ENCODE measurements at regions not wholly inside any gene's neighbourhood (a gene's known extent, or its start where the extent isn't known, plus 50 kb on each side); places are given as distances from the start of the nearest gene placed in this dataset.

DNA sequence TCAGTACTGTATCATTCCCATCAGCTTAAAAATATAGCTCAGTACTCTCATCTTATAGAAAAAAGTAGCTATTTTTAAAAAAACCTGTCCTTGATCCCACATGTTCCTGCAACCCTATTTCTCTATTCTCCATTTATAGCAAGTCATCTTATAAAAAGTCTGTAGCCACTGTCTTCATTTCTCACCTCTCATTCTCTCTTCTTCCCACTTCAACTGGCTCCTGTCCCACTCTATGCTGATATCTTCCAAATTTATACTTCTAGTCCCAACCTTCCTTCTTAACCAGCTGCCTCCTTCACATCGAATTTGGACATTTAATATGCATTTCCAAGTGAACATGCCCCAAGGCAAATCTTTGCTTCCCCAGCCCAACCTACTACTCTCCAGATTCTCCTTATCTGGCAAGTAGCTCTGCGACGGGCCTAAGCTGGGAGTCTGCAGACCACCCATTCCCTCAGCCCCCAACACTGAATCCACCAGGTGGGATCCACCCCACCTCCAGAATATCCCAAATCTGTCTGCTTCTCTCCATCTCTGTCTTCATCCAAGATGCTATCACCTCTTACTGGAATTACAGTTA is 52.0 kb upstream of the TANC2 start:
- H3K9me3 ChIP-seq (ENCODE audit: control insufficient read depth in 4 of 4, low read length in 3 of 4) = no peaks in the 10 kb centered on the region
- WGBS = 83% methylated on average over 3 of the region's 3 CpGs
- TF ChIP-seq SP1 (IDR thresholded peaks at IDR 0.05) (no peak), GABPA (IDR thresholded peaks at IDR 0.05 in 1 of 2, conservative IDR thresholded peaks at IDR 0.05 in 1 of 2) (no peak), JUND (IDR thresholded peaks at IDR 0.05) (no peak), RAD21 (IDR thresholded peaks at IDR 0.05) (no peak), FOXA1 (IDR thresholded peaks at IDR 0.05) (no peak), RXRA (IDR thresholded peaks at IDR 0.05) (no peak), HNF4G (IDR thresholded peaks at IDR 0.05) (no peak), YY1 (IDR thresholded peaks at IDR 0.05) (no peak), FOXA2 (IDR thresholded peaks at IDR 0.05) (no peak), HNF4A (conservative IDR thresholded peaks at IDR 0.05) (no peak)
- TF ChIP-seq, protein P1, sequence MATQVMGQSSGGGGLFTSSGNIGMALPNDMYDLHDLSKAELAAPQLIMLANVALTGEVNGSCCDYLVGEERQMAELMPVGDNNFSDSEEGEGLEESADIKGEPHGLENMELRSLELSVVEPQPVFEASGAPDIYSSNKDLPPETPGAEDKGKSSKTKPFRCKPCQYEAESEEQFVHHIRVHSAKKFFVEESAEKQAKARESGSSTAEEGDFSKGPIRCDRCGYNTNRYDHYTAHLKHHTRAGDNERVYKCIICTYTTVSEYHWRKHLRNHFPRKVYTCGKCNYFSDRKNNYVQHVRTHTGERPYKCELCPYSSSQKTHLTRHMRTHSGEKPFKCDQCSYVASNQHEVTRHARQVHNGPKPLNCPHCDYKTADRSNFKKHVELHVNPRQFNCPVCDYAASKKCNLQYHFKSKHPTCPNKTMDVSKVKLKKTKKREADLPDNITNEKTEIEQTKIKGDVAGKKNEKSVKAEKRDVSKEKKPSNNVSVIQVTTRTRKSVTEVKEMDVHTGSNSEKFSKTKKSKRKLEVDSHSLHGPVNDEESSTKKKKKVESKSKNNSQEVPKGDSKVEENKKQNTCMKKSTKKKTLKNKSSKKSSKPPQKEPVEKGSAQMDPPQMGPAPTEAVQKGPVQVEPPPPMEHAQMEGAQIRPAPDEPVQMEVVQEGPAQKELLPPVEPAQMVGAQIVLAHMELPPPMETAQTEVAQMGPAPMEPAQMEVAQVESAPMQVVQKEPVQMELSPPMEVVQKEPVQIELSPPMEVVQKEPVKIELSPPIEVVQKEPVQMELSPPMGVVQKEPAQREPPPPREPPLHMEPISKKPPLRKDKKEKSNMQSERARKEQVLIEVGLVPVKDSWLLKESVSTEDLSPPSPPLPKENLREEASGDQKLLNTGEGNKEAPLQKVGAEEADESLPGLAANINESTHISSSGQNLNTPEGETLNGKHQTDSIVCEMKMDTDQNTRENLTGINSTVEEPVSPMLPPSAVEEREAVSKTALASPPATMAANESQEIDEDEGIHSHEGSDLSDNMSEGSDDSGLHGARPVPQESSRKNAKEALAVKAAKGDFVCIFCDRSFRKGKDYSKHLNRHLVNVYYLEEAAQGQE (IDR thresholded peaks at IDR 0.05) = no peak
- TF ChIP-seq, protein P2, sequence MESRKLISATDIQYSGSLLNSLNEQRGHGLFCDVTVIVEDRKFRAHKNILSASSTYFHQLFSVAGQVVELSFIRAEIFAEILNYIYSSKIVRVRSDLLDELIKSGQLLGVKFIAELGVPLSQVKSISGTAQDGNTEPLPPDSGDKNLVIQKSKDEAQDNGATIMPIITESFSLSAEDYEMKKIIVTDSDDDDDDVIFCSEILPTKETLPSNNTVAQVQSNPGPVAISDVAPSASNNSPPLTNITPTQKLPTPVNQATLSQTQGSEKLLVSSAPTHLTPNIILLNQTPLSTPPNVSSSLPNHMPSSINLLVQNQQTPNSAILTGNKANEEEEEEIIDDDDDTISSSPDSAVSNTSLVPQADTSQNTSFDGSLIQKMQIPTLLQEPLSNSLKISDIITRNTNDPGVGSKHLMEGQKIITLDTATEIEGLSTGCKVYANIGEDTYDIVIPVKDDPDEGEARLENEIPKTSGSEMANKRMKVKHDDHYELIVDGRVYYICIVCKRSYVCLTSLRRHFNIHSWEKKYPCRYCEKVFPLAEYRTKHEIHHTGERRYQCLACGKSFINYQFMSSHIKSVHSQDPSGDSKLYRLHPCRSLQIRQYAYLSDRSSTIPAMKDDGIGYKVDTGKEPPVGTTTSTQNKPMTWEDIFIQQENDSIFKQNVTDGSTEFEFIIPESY (IDR thresholded peaks at IDR 0.05) = no peak
- TF ChIP-seq, protein P3, sequence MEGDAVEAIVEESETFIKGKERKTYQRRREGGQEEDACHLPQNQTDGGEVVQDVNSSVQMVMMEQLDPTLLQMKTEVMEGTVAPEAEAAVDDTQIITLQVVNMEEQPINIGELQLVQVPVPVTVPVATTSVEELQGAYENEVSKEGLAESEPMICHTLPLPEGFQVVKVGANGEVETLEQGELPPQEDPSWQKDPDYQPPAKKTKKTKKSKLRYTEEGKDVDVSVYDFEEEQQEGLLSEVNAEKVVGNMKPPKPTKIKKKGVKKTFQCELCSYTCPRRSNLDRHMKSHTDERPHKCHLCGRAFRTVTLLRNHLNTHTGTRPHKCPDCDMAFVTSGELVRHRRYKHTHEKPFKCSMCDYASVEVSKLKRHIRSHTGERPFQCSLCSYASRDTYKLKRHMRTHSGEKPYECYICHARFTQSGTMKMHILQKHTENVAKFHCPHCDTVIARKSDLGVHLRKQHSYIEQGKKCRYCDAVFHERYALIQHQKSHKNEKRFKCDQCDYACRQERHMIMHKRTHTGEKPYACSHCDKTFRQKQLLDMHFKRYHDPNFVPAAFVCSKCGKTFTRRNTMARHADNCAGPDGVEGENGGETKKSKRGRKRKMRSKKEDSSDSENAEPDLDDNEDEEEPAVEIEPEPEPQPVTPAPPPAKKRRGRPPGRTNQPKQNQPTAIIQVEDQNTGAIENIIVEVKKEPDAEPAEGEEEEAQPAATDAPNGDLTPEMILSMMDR (IDR thresholded peaks at IDR 0.05; ENCODE audit: low read depth, low read length, missing input control) = no peak
- TF ChIP-seq, protein P4, sequence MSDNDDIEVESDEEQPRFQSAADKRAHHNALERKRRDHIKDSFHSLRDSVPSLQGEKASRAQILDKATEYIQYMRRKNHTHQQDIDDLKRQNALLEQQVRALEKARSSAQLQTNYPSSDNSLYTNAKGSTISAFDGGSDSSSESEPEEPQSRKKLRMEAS (IDR thresholded peaks at IDR 0.05) = no peak
- H3K9ac ChIP-seq (ENCODE audit: low read depth in 1 of 2, low read length in 2 of 2) = no peak overlapping the region
- H3K27me3 ChIP-seq (ENCODE audit: control insufficient read depth in 4 of 4, insufficient read depth in 4 of 4, low read length in 3 of 4) = peaks cover 0 to 2% (median 0%) of the 10 kb centered on the region in 4 donors
- no peak overlapping the region for H3K4me3 ChIP-seq (ENCODE audit: low read depth in 1 of 3, low read length in 3 of 3)
- no peak for DNase-seq (ENCODE audit: low spot score)
- no peaks in the 10 kb centered on the region for H3K36me3 ChIP-seq (ENCODE audit: control insufficient read depth in 4 of 4, insufficient read depth in 3 of 4, low read depth in 1 of 4, low read length in 3 of 4)
- no peaks in the 10 kb centered on the region for H3K4me1 ChIP-seq (ENCODE audit: control insufficient read depth in 4 of 4, insufficient read depth in 4 of 4, low read length in 3 of 4)
- H3K27ac ChIP-seq (ENCODE audit: low read depth in 1 of 2, low read length in 2 of 2) = no peak overlapping the region

DNA sequence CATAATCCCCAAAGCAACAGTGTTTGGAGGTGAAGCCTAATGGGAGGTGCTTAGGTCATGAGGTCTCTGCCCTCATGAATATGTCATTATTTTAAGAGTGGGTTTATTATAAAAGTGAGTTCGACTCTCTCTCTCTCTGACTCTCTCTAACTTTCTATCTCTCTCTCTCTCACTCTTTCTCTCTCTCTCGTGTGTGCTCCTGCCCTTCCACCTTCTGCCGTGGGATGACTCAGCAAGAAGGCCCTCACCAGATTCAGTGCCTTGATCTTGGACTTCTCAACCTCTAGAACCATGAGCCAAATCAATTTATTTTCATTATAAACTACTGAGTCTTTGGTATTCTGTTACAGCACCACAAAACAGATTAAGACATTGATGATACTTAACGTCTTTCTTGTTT is 53.7 kb upstream of the TANC2 start:
- TF ChIP-seq SP1 (IDR thresholded peaks at IDR 0.05) = no peak
- TF ChIP-seq FOXA1 (IDR thresholded peaks at IDR 0.05) = no peak
- TF ChIP-seq GABPA (IDR thresholded peaks at IDR 0.05 in 1 of 2, conservative IDR thresholded peaks at IDR 0.05 in 1 of 2) = no peak
- TF ChIP-seq, protein P2 (IDR thresholded peaks at IDR 0.05) = no peak
- no peak for TF ChIP-seq RXRA (IDR thresholded peaks at IDR 0.05)
- H3K27me3 ChIP-seq (ENCODE audit: control insufficient read depth in 4 of 4, insufficient read depth in 4 of 4, low read length in 3 of 4) = peaks cover 0 to 2% (median 0%) of the 10 kb centered on the region in 4 donors
- 80% methylated on average over 4 of the region's 4 CpGs for WGBS

More for the DNA sequence above, 53.7 kb upstream of the TANC2 start:
- H3K36me3 ChIP-seq (ENCODE audit: control insufficient read depth in 4 of 4, insufficient read depth in 3 of 4, low read depth in 1 of 4, low read length in 3 of 4) = no peaks in the 10 kb centered on the region
- no peak for DNase-seq (ENCODE audit: low spot score)
- H3K9me3 ChIP-seq (ENCODE audit: control insufficient read depth in 4 of 4, low read length in 3 of 4) = no peaks in the 10 kb centered on the region
- H3K27ac ChIP-seq (ENCODE audit: low read depth in 1 of 2, low read length in 2 of 2) = no peak overlapping the region
- no peak overlapping the region for H3K4me3 ChIP-seq (ENCODE audit: low read depth in 1 of 3, low read length in 3 of 3)
- H3K9ac ChIP-seq (ENCODE audit: low read depth in 1 of 2, low read length in 2 of 2) = no peak overlapping the region
- H3K4me1 ChIP-seq (ENCODE audit: control insufficient read depth in 4 of 4, insufficient read depth in 4 of 4, low read length in 3 of 4) = no peaks in the 10 kb centered on the region
